ENCODE measurements at regions not wholly inside any gene's neighbourhood (a gene's known extent, or its start where the extent isn't known, plus 50 kb on each side); places are given as distances from the start of the nearest gene placed in this dataset.
"Not testable (repeated sequence)": the region's sequence is repeated elsewhere in the genome, so short reads cannot be mapped to it uniquely, and the experiment has no call there.

DNA sequence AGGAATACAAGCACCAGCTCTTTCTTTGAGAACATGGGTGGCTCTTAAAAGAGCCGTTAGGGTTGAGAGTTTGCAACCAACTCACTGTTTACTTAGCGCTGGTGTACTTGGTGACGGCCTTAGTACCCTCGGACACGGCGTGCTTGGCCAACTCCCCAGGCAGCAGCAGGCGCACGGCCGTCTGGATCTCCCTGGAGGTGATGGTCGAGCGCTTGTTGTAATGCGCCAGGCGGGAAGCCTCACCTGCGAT is 115.3 kb upstream of the PRSS16 start:
- H3K4me3 ChIP-seq = peak overlapping the region; percentile 58 to 61
- H3K36me3 ChIP-seq; H3K9me3 ChIP-seq; DNase-seq (ENCODE audit: extremely low spot score in 2 of 2); H3K27me3 ChIP-seq: not testable (repeated sequence)
- peak in 1 of 3 experiments; percentile 2 for TF ChIP-seq CTCF (IDR thresholded peaks at IDR 0.05)
- intact Hi-C loops (cut with DNase I) = loop anchor here (2.0 to 10.0 kb wide), 3 partner anchors 15 to 1107 kb away; partner anchors contain the start of gene ZNF184
- peaks cover 20% of the 10 kb centered on the region for H3K4me1 ChIP-seq
- H3K27ac ChIP-seq = peak overlapping the region; percentile 90

DNA sequence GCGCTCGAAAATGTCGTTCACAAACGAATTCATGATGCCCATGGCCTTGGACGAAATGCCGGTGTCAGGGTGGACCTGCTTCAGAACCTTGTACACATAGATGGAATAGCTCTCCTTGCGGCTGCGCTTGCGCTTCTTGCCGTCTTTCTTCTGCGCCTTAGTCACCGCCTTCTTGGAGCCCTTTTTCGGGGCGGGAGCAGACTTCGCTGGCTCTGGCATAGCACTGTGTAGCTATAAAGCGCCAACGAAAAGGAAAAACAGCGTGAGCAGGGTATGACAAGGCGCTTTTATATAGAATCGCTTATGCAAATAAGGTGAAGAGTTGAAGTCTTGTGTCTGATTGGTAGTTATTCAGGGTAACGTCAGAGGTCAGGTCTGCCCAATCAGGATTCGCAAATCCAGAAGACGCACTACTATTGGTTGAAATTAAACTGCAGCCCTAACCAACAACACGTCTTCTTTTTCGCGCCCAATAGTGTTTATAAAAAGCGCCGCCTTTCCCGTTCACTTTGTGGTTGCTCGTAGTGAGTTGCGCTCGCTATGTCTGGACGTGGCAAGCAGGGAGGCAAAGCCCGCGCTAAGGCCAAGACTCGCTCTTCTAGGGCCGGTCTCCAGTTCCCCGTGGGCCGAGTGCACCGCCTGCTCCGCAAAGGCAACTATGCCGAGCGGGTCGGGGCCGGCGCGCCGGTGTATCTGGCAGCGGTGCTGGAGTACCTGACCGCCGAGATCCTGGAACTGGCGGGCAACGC is 114.8 kb upstream of the PRSS16 start:
- Histone ChIP-seq H3K4me1 (peaks cover 20% of the 10 kb centered on the region), H3K27me3 (no peaks in the 10 kb centered on the region), H3K4me3 (peak overlapping the region; percentile 58 to 61), H3K9me3 (no peaks in the 10 kb centered on the region), H3K36me3 (no peaks in the 10 kb centered on the region), H3K27ac (peak overlapping the region; percentile 90)
- TF ChIP-seq POLR2A (IDR thresholded peaks at IDR 0.05) (peak; percentile 5 to 93), CTCF (IDR thresholded peaks at IDR 0.05) (no peak), POLR2AphosphoS5 (IDR thresholded peaks at IDR 0.05; ENCODE audit: insufficient read depth in 1 of 2, low read depth in 1 of 2) (peak; percentile 94 to 96)
- DNase-seq (ENCODE audit: extremely low spot score in 2 of 2) = peak; percentile 97 to 99
- intact Hi-C loops (cut with DNase I) = loop anchor here (2.0 to 10.0 kb wide), 3 partner anchors 14 to 1108 kb away; partner anchors contain the start of gene ZNF184

DNA sequence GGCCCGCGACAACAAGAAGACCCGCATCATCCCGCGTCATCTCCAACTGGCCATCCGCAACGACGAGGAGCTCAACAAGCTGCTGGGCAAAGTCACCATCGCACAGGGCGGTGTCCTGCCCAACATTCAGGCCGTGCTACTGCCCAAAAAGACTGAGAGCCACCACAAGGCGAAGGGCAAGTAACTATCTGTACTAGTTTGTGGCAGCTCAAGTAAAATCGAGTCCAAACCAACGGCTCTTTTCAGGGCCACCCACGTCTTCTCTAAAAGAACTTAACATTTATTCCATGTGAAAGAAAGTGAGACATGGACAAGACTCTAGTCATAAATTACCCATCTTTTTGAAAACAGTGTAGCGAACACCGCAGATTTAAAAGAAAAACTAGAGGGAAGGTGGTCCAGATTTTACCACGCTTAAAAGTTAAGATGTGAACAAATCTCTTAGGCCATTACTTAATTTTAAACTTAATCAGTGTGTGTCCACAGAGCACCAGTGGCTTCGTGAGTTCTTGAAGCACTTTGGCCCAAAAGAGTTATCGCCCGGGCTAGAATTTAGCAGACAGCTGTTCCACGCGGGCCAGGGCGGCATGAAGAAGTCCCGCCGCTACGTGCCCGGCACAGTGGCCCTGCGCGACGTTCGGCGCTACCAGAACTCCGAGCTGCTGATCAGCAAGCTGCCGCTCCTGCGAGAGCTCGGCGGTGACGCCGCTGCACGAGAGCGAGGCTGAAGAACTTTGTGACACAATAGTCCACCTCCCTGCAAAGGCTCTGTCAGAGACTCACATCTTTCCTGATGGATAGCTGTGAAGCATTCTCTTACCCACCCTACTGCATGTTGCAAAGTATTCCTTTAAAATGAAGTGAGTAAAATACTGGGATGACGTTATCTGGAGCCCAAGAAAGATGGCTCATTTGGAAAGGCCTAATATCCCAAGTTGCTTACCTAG is 113.9 kb upstream of the PRSS16 start:
- Histone ChIP-seq H3K9me3 (no peaks in the 10 kb centered on the region), H3K4me3 (peak overlapping the region; percentile 58 to 61), H3K4me1 (peaks cover 20% of the 10 kb centered on the region), H3K27me3 (no peaks in the 10 kb centered on the region), H3K36me3 (no peaks in the 10 kb centered on the region), H3K27ac (peak overlapping the region; percentile 90)
- TF ChIP-seq POLR2AphosphoS5 (IDR thresholded peaks at IDR 0.05; ENCODE audit: insufficient read depth in 1 of 2, low read depth in 1 of 2) (no peak), POLR2A (IDR thresholded peaks at IDR 0.05) (peak in 1 of 2 donors; percentile 5)
- no peak for DNase-seq (ENCODE audit: extremely low spot score in 2 of 2)
- intact Hi-C loops (cut with DNase I) = loop anchor here (2.0 to 10.0 kb wide), 3 partner anchors 13 to 1109 kb away; partner anchors contain the start of gene ZNF184

DNA sequence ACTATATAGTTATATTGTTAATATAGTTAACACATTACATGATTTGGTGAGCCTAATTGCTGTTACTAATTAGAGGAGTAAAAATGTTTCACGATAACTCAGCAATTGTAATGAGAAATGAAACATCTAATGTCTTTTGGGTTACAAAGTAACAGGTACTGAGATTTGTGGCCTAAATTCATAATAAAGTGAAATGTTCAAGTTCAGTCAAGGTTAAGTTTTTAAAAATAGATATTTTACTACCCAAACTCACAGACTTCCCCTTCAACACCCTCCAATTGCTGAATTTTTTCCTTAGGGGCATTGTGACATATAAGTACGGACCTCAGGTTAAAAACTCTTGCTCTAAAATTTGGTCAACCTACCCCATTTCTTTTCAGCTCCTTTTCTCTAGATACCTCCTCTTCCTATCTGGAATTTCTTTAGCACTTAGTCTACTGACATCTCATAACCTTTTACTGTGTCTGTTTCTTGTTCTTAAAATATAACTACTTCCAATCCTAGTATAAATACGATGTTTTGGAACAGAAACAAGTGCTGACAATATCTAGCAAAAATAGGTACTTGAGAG is 112.3 kb upstream of the PRSS16 start:
- peaks cover 31% of the 10 kb centered on the region for H3K4me1 ChIP-seq

More for the DNA sequence above, 112.3 kb upstream of the PRSS16 start:
- no peaks in the 10 kb centered on the region for H3K27me3 ChIP-seq
- TF ChIP-seq CTCF (IDR thresholded peaks at IDR 0.05) (no peak), POLR2AphosphoS5 (IDR thresholded peaks at IDR 0.05; ENCODE audit: insufficient read depth in 1 of 2, low read depth in 1 of 2) (no peak), POLR2A (IDR thresholded peaks at IDR 0.05) (no peak)
- intact Hi-C loops (cut with DNase I) = loop anchor here (10.0 kb wide), 2 partner anchors 340 to 1110 kb away; partner anchors contain the start of gene ZNF184
- no peaks in the 10 kb centered on the region for H3K9me3 ChIP-seq
- no peaks in the 10 kb centered on the region for H3K36me3 ChIP-seq
- no peak for DNase-seq (ENCODE audit: extremely low spot score in 2 of 2)
- H3K4me3 ChIP-seq = no peak overlapping the region
- no peak overlapping the region for H3K27ac ChIP-seq
